Aorta (tissue), 5 donors: ENCODE measurements at regions not wholly inside any gene's neighbourhood (a gene's known extent, or its start where the extent isn't known, plus 50 kb on each side); places are given as distances from the start of the nearest gene placed in this dataset.

Experiments used
- ATAC-seq: fragments of 200-7000 bp; cut with Tn5 transposase; one replicate; pipeline ENCODE4 v1.9.1; 2022; ENCODE audit warnings: moderate library complexity; ENCODE audit not compliant: low FRiP score
- DNase-seq, 2 donors: peaks; one replicate each; pipeline ENCODE4 v3.0.0-alpha.2; 2020
- H3K27ac ChIP-seq, 2 donors: one replicate each; pipeline ENCODE4 v1.5.1; 2013; ENCODE audit warnings: low read length in 2 of 2, mild to moderate bottlenecking in 2 of 2, moderate library complexity in 2 of 2, control low read depth in 1 of 2, inconsistent platforms in 1 of 2, low read depth in 1 of 2
- H3K27me3 ChIP-seq, 2 donors: one replicate each; pipeline ENCODE4 v1.6.1; 2013; ENCODE audit warnings: control low read depth in 1 of 2, low read length in 1 of 2, mild to moderate bottlenecking in 1 of 2, moderate library complexity in 1 of 2; ENCODE audit not compliant: insufficient read depth in 2 of 2, control insufficient read depth in 1 of 2
- H3K36me3 ChIP-seq, 2 donors: one replicate each; pipeline ENCODE4 v1.6.1; 2013; ENCODE audit warnings: control low read depth in 1 of 2, low read length in 1 of 2, mild to moderate bottlenecking in 1 of 2; ENCODE audit not compliant: insufficient read depth in 2 of 2, control insufficient read depth in 1 of 2
- H3K4me1 ChIP-seq, 2 donors: one replicate each; pipeline ENCODE4 v1.6.1; 2013; ENCODE audit warnings: low read length in 2 of 2, control low read depth in 1 of 2, mild to moderate bottlenecking in 1 of 2, moderate library complexity in 1 of 2; ENCODE audit not compliant: insufficient read depth in 2 of 2, control insufficient read depth in 1 of 2
- H3K4me3 ChIP-seq, 2 donors: one replicate each; pipeline ENCODE4 v1.5.1; 2013; ENCODE audit warnings: low read length in 2 of 2, control low read depth in 1 of 2, mild to moderate bottlenecking in 1 of 2
- H3K9me3 ChIP-seq: one replicate; pipeline ENCODE4 v1.6.1; 2013; ENCODE audit warnings: mild to moderate bottlenecking, low read length; ENCODE audit not compliant: control insufficient read depth
- WGBS, 2 donors: extraction: QIAGEN DNeasy Blood & Tissue Kit; methylation state at CpG; one replicate each; pipeline ENCODE4 v1.1.7; 2013; 5-methylcytosine and 5-hydroxymethylcytosine counted together
- intact Hi-C, 2 donors: fragments of 100-400 bp; cut with DNase I; formaldehyde crosslinking; loops; one replicate each; pipeline versions ENCODE4 v1.14.2 to v1.15.0; 2022
- donor health status: healthy with polysubstance abuse.
- donor health status: Bipolar disorder and iron deficiency.
- donor health status: DM: no; HTN: no; CAD: no.
- donor health status: DM: no; HTN: no; CAD: no.
- donor health status: DM: yes; HTN: yes; CAD: no.

- peaks cover 0 to 2% of the 10 kb centered on the region in 2 donors for H3K27me3 ChIP-seq
- ATAC-seq: no peak
- no peaks in the 10 kb centered on the region for H3K4me1 ChIP-seq
- intact Hi-C loops: no loop called here
- DNase-seq: no peak
- H3K9me3 ChIP-seq: no peaks in the 10 kb centered on the region
- WGBS, 2 donors: 75 to 80% methylated on average over 3 of the region's 3 CpGs
- H3K36me3 ChIP-seq: no peaks in the 10 kb centered on the region
- no peak overlapping the region for H3K4me3 ChIP-seq
- no peak overlapping the region for H3K27ac ChIP-seq
Measured at GRCh38 chr2:30038419-30038818, 108.4 kb upstream of the YPEL5 start.

GRCh38 chr2:30039101-30039500 lies 107.7 kb upstream of the YPEL5 start:
- peaks cover 0 to under 1% of the 10 kb centered on the region in 2 donors for H3K27me3 ChIP-seq
- H3K9me3 ChIP-seq: no peaks in the 10 kb centered on the region
- H3K36me3 ChIP-seq: no peaks in the 10 kb centered on the region
- H3K4me1 ChIP-seq: no peaks in the 10 kb centered on the region
- intact Hi-C loops: no loop called here
- no peak overlapping the region for H3K4me3 ChIP-seq
- DNase-seq (no peak), ATAC-seq (no peak)
- 73% methylated on average over 1 of the region's 1 CpG for WGBS, 2 donors
- H3K27ac ChIP-seq: no peak overlapping the region

GRCh38 chr2:30040147-30040546 lies 106.7 kb upstream of the YPEL5 start:
- 76 to 82% methylated on average over 1 of the region's 1 CpG for whole genome bisulfite sequencing, 2 donors
- ATAC-seq: no peak
- intact Hi-C loops: no loop called here
- Histone ChIP-seq H3K4me3 (no peak overlapping the region), H3K27ac (no peak overlapping the region), H3K9me3 (no peaks in the 10 kb centered on the region), H3K4me1 (no peaks in the 10 kb centered on the region), H3K27me3 (no peaks in the 10 kb centered on the region), H3K36me3 (no peaks in the 10 kb centered on the region)
- DNase-seq: no peak

- Histone ChIP-seq H3K4me1 (no peaks in the 10 kb centered on the region), H3K27ac (no peak overlapping the region), H3K27me3 (no peaks in the 10 kb centered on the region), H3K4me3 (no peak overlapping the region), H3K9me3 (peaks cover 4% of the 10 kb centered on the region), H3K36me3 (no peaks in the 10 kb centered on the region)
- intact Hi-C loops: no loop called here
- DNase-seq (no peak), ATAC-seq (no peak)
- WGBS, 2 donors: 81% methylated on average over 5 of the region's 5 CpGs
Measured at GRCh38 chr2:30041884-30042283, 104.9 kb upstream of the YPEL5 start.

GRCh38 chr2:30046396-30046795 lies 100.4 kb upstream of the YPEL5 start:
- Histone ChIP-seq H3K27ac (no peak overlapping the region), H3K9me3 (peaks cover 6% of the 10 kb centered on the region), H3K4me1 (no peaks in the 10 kb centered on the region), H3K27me3 (peaks cover 0 to 1% of the 10 kb centered on the region in 2 donors), H3K4me3 (no peak overlapping the region), H3K36me3 (no peaks in the 10 kb centered on the region)
- DNase-seq (no peak), ATAC-seq (no peak)
- intact Hi-C loops: no loop called here
- WGBS, 2 donors: 82% methylated on average over 2 of the region's 2 CpGs

GRCh38 chr2:30046979-30047378 lies 99.8 kb upstream of the YPEL5 start:
- Histone ChIP-seq H3K4me3 (no peak overlapping the region), H3K9me3 (peaks cover 6% of the 10 kb centered on the region), H3K27ac (no peak overlapping the region), H3K36me3 (no peaks in the 10 kb centered on the region), H3K4me1 (no peaks in the 10 kb centered on the region), H3K27me3 (peaks cover 0 to 1% of the 10 kb centered on the region in 2 donors)
- intact Hi-C loops: no loop called here
- ATAC-seq: no peak
- DNase-seq: no peak
- 32 to 51% methylated on average over 3 of the region's 3 CpGs for WGBS, 2 donors

- WGBS, 2 donors: 23 to 29% methylated on average over 8 of the region's 8 CpGs
- Histone ChIP-seq H3K36me3 (no peaks in the 10 kb centered on the region), H3K9me3 (peaks cover 6% of the 10 kb centered on the region), H3K4me1 (no peaks in the 10 kb centered on the region), H3K27me3 (peaks cover 0 to 1% of the 10 kb centered on the region in 2 donors), H3K4me3 (no peak overlapping the region), H3K27ac (no peak overlapping the region)
- intact Hi-C loops: no loop called here
- no peak for ATAC-seq
- no peak for DNase-seq
Measured at GRCh38 chr2:30048636-30049175, 98.1 kb upstream of the YPEL5 start.

- Histone ChIP-seq H3K36me3 (no peaks in the 10 kb centered on the region), H3K27ac (no peak overlapping the region), H3K9me3 (peaks cover 2% of the 10 kb centered on the region), H3K4me1 (no peaks in the 10 kb centered on the region), H3K4me3 (no peak overlapping the region), H3K27me3 (no peaks in the 10 kb centered on the region)
- ATAC-seq (no peak), DNase-seq (no peak)
- intact Hi-C loops: no loop called here
- WGBS, 2 donors: 45 to 71% methylated on average over 2 of the region's 2 CpGs
Measured at GRCh38 chr2:30055548-30055947, 91.3 kb upstream of the YPEL5 start.

GRCh38 chr2:30060562-30060961 lies 86.2 kb upstream of the YPEL5 start:
- no peak for DNase-seq
- no peaks in the 10 kb centered on the region for H3K27me3 ChIP-seq
- ATAC-seq: no peak
- H3K4me3 ChIP-seq: no peak overlapping the region
- intact Hi-C loops: no loop called here
- no peaks in the 10 kb centered on the region for H3K4me1 ChIP-seq
- no peak overlapping the region for H3K27ac ChIP-seq
- 66 to 72% methylated on average over 5 of the region's 5 CpGs for WGBS, 2 donors
- peaks cover 2% of the 10 kb centered on the region for H3K9me3 ChIP-seq
- H3K36me3 ChIP-seq: no peaks in the 10 kb centered on the region
